ENCODE measurements at regions not wholly inside any gene's neighbourhood (a gene's known extent, or its start where the extent isn't known, plus 50 kb on each side); places are given as distances from the start of the nearest gene placed in this dataset.

- TF ChIP-seq CTCF (IDR thresholded peaks at IDR 0.05) (no peak), POLR2A (IDR thresholded peaks at IDR 0.05) (no peak)
Measured at GRCh38 chr10:31090894-31091607, 59.4 kb upstream of the ZNF438 start.

All from heart left ventricle (tissue), 13 donors.